ENCODE measurements at regions not wholly inside any gene's neighbourhood (a gene's known extent, or its start where the extent isn't known, plus 50 kb on each side); places are given as distances from the start of the nearest gene placed in this dataset.

GRCh38 chr11:10386361-10386760 is 68.7 kb upstream of the AMPD3 start:
- no peak for TF ChIP-seq POLR2AphosphoS5 (IDR thresholded peaks at IDR 0.05; ENCODE audit: low read depth, low read length)
- no peak for TF ChIP-seq REST (IDR thresholded peaks at IDR 0.05; ENCODE audit: insufficient read depth in 1 of 2, low read depth in 2 of 2, low read length in 2 of 2)
- no peak for TF ChIP-seq SIN3A (IDR thresholded peaks at IDR 0.05; ENCODE audit: borderline replicate concordance, insufficient read depth, low read length)
- TF ChIP-seq TAF1 (IDR thresholded peaks at IDR 0.05; ENCODE audit: borderline replicate concordance, insufficient read depth, low read length), result no peak
- TF ChIP-seq FOXP2 (optimal IDR thresholded peaks at IDR 0.05; ENCODE audit: borderline replicate concordance, extremely low read depth, extremely low read length, insufficient read depth), result no peak

All from PFSK-1 (cell line).